ENCODE measurements at regions not wholly inside any gene's neighbourhood (a gene's known extent, or its start where the extent isn't known, plus 50 kb on each side); places are given as distances from the start of the nearest gene placed in this dataset.

DNA sequence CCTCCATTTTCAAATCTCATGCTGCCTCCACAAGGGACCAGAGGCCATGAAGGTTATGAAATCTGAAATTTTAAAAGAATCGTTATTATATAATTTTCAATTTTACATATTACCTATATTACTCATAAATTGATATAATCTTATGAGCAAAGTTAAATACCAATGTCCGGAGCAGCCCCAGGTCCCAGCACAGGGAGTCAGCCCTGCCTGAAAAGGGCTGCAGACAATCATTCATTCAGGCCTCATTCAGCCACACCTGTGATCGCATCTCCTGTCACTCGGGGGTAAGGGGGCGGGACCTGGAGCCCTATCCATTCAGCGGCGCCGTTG is 172.5 kb downstream of the AHSP start:
- TF ChIP-seq, protein P1, sequence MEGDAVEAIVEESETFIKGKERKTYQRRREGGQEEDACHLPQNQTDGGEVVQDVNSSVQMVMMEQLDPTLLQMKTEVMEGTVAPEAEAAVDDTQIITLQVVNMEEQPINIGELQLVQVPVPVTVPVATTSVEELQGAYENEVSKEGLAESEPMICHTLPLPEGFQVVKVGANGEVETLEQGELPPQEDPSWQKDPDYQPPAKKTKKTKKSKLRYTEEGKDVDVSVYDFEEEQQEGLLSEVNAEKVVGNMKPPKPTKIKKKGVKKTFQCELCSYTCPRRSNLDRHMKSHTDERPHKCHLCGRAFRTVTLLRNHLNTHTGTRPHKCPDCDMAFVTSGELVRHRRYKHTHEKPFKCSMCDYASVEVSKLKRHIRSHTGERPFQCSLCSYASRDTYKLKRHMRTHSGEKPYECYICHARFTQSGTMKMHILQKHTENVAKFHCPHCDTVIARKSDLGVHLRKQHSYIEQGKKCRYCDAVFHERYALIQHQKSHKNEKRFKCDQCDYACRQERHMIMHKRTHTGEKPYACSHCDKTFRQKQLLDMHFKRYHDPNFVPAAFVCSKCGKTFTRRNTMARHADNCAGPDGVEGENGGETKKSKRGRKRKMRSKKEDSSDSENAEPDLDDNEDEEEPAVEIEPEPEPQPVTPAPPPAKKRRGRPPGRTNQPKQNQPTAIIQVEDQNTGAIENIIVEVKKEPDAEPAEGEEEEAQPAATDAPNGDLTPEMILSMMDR (IDR thresholded peaks at IDR 0.05), result no peak
- no peak for TF ChIP-seq POLR2A (IDR thresholded peaks at IDR 0.05)

Measured in thyroid gland (tissue), 4 donors.